ENCODE measurements at regions not wholly inside any gene's neighbourhood (a gene's known extent, or its start where the extent isn't known, plus 50 kb on each side); places are given as distances from the start of the nearest gene placed in this dataset.

GRCh38 chr3:1010228-1010627 is 82.6 kb upstream of the CNTN6 start:
- Mint-ChIP-seq H3K9me3 (peaks cover 4% of the 10 kb centered on the region), H3K36me3 (ENCODE audit: low read depth) (no peaks in the 10 kb centered on the region), H3K27ac (no peak overlapping the region), H3K4me3 (no peak overlapping the region), H3K27me3 (no peaks in the 10 kb centered on the region), H3K4me1 (no peaks in the 10 kb centered on the region)
- intact Hi-C loops (cut with micrococcal nuclease) = no loop called here
- ChIA-PET POLR2A (no interaction called here), CTCF (no interaction called here)
- DNase-seq (no peak), ATAC-seq (ENCODE audit: low read depth) (no peak)
- TF ChIP-seq CTCF (IDR thresholded peaks at IDR 0.05) = no peak

- H3K27ac Mint-ChIP-seq = no peak overlapping the region
- no peak overlapping the region for H3K4me3 Mint-ChIP-seq
- no peak for DNase-seq
- intact Hi-C loops (cut with micrococcal nuclease) = no loop called here
- no peak for ATAC-seq (ENCODE audit: low read depth)
- no peak for TF ChIP-seq CTCF (IDR thresholded peaks at IDR 0.05)
- H3K4me1 Mint-ChIP-seq = no peaks in the 10 kb centered on the region
- H3K9me3 Mint-ChIP-seq = peaks cover 7% of the 10 kb centered on the region
- no peaks in the 10 kb centered on the region for H3K27me3 Mint-ChIP-seq
- H3K36me3 Mint-ChIP-seq (ENCODE audit: low read depth) = no peaks in the 10 kb centered on the region
- ChIA-PET POLR2A (no interaction called here), CTCF (no interaction called here)
These were observed 77.0 kb upstream of the CNTN6 start for GRCh38 chr3:1015826-1016225.

GRCh38 chr3:1017870-1018269 is 75.0 kb upstream of the CNTN6 start:
- no peaks in the 10 kb centered on the region for H3K27me3 Mint-ChIP-seq
- intact Hi-C loops (cut with micrococcal nuclease) = no loop called here
- POLR2A ChIA-PET = no interaction called here
- DNase-seq (no peak), ATAC-seq (ENCODE audit: low read depth) (no peak)
- H3K27ac Mint-ChIP-seq = no peak overlapping the region
- H3K9me3 Mint-ChIP-seq = peaks cover 7% of the 10 kb centered on the region
- TF ChIP-seq CTCF (IDR thresholded peaks at IDR 0.05) = no peak
- no peak overlapping the region for H3K4me3 Mint-ChIP-seq
- no peaks in the 10 kb centered on the region for H3K36me3 Mint-ChIP-seq (ENCODE audit: low read depth)
- CTCF ChIA-PET = no interaction called here
- no peaks in the 10 kb centered on the region for H3K4me1 Mint-ChIP-seq

GRCh38 chr3:1019157-1019556 is 73.7 kb upstream of the CNTN6 start:
- no peak for TF ChIP-seq CTCF (IDR thresholded peaks at IDR 0.05)

GRCh38 chr3:1026395-1026794 is 66.4 kb upstream of the CNTN6 start:
- no peak overlapping the region for H3K4me3 Mint-ChIP-seq
- H3K27me3 Mint-ChIP-seq = no peaks in the 10 kb centered on the region
- H3K36me3 Mint-ChIP-seq (ENCODE audit: low read depth) = no peaks in the 10 kb centered on the region
- TF ChIP-seq CTCF (IDR thresholded peaks at IDR 0.05) = no peak
- H3K4me1 Mint-ChIP-seq = no peaks in the 10 kb centered on the region
- H3K9me3 Mint-ChIP-seq = peaks cover 2% of the 10 kb centered on the region
- ATAC-seq (ENCODE audit: low read depth) (no peak), DNase-seq (no peak)
- ChIA-PET POLR2A (no interaction called here), CTCF (no interaction called here)
- H3K27ac Mint-ChIP-seq = no peak overlapping the region
- intact Hi-C loops (cut with micrococcal nuclease) = no loop called here

More at GRCh38 chr3:1019157-1019556, 73.7 kb upstream of the CNTN6 start:
- intact Hi-C loops (cut with micrococcal nuclease) = no loop called here
- no peaks in the 10 kb centered on the region for H3K36me3 Mint-ChIP-seq (ENCODE audit: low read depth)
- ChIA-PET POLR2A (no interaction called here), CTCF (no interaction called here)
- no peak overlapping the region for H3K4me3 Mint-ChIP-seq
- DNase-seq (no peak), ATAC-seq (ENCODE audit: low read depth) (no peak)
- no peaks in the 10 kb centered on the region for H3K27me3 Mint-ChIP-seq
- no peaks in the 10 kb centered on the region for H3K4me1 Mint-ChIP-seq
- peaks cover 3% of the 10 kb centered on the region for H3K9me3 Mint-ChIP-seq
- H3K27ac Mint-ChIP-seq = no peak overlapping the region

All from activated B cell treated with CpG ODN at 0.5 μM for 24 hours (primary cell).